T-helper 1 cell (primary cell): ENCODE measurements at regions not wholly inside any gene's neighbourhood (a gene's known extent, or its start where the extent isn't known, plus 50 kb on each side); places are given as distances from the start of the nearest gene placed in this dataset.
"Not testable (repeated sequence)": the region's sequence is repeated elsewhere in the genome, so short reads cannot be mapped to it uniquely, and the experiment has no call there.

Source experiments
- DNase-seq, 5 donors: peaks; one replicate each; pipeline ENCODE4 v3.0.0-alpha.2; 2012 to 2020

DNA sequence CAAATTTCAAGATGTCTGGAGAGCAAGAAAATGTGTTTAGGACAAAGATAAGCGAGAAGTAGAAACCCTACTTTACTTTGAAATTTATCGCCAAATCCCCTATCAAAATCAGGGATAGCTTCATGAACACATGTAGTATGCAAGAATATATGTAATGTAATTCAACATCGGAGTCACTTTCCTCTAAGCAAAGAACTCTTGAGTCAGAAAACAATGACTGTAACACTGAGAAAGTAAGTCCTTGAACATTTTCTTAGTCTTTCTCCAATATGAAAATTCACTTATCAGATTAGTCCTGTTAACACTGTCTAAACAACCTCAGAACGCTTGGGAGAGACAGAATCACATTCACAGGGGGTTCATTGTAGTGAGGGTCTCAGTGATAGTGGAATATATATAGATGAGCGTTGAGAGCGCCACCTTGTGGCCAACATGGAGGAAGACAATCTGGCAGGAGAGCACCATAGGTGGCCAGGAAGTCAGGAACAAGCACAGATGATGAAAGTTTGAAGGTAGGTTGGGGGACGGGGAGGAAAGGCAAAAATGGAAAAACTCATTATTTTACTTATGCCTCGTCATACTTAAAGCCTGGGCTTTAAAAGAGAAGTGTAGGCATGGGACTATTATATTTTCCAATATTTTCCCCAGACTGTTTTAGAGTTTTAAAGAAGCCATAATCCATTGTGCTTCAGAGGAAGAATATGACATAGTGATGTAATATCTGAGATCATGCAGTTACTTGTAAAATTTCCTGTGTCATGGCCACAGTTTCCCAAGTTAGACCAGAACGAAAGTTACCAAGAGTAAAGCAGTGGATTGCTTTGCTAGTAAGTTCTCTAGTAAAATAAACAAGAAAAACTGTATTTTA lies 115.5 kb upstream of the GNAI1 start:
- peak in 1 of 5 donors; percentile 35 for DNase-seq

DNA sequence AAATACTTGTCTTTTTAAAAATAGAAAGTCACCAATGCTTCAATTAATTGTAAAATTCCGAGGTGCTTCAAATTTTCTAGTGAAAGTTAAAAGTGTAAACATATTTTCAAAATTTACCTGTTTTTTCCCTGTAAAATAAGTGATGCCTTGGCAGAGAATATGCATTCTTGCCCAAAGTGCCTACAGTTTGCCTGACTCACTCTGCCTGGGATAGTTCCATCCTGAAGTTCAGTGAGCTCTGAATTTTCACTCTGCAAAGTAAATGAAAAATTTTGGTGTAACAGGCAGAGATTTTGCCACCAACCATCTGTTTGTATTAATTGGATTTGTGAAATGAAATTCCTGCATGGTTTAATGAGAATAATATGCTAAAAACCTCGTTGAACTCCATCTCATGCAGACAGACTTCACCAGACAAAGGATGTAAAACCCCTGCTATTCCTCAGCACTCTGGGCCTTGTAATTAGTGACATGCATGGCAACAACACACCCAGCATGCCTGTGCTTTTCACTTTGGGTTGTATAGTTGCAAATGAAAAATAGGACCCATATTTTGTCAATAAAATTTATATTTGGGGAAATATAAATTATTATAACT lies 117.4 kb upstream of the GNAI1 start:
- no peak for DNase-seq

DNA sequence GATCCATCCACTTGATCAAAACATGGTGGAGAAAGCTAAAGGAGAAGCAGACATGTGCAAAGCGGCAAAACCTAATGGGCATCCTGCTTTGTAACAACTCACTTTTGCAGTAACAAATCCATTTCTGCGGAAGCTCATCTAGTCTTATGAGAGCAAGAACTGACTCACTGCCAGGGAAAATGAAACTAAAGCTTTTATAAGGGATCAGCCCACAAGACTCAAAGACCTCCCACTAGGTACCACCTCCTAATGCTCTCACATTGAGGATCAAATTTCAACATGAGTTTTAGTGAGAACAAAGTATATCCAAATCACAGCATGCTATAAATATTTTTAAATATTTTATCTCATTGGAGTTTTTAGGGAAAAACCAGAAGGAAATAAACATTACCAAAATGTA lies 120.1 kb upstream of the GNAI1 start:
- no peak for DNase-seq

DNA sequence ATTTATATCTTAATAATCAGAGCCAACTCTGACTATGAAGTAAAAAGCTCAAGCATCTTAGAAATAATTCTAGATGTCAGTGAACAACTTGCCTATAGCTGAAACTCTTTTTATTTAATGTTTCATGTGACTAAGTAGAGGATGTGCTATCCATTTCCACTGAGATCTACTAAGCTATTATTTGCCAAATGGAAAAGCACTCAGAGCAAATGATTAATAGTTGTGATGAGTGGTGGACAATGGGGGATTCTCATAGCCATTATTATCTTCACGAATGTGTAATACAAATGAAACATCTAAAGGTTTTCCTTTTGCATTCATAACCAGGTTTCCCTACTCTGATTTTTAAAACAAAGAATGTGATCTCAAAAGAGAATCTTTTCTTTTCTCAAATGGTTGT lies 126.6 kb upstream of the GNAI1 start:
- no peak for DNase-seq

DNA sequence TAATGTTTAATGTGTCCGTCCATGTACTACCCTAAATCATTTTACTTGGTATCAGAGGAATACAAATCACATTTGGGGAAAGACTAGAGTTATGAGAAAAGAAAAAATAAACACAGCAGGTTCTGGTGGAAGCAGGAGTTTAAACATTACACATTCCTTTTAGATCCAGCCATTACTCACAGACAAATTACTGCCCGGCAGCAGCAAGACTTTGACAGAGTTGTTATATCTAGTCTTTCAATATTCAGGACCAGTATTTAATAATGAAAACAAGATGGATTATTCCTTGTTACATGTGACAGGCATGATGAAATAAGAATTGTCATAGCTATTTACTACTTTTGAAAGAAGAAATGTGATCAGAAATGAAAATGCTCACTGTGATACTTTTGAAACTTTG lies 131.8 kb upstream of the GNAI1 start:
- DNase-seq: no peak

DNA sequence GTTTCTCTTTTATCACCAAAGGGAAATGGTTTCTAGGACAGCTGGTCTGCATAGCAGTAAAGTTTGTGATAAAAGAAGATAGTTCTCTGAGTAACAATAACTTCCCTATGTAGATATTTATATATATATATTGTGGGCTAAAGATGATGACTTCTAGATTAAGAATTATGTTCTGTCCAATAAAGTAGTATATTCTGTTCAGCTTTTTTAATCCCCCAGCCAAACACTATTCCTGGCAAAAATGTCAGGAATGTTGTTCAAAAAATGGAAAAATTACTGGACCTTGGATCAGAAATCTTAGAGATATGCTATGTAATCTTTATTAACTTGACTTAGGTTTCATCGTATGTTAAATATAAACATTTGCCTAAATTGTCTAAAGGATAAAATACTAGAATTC lies 136.3 kb upstream of the GNAI1 start:
- DNase-seq: no peak

DNA sequence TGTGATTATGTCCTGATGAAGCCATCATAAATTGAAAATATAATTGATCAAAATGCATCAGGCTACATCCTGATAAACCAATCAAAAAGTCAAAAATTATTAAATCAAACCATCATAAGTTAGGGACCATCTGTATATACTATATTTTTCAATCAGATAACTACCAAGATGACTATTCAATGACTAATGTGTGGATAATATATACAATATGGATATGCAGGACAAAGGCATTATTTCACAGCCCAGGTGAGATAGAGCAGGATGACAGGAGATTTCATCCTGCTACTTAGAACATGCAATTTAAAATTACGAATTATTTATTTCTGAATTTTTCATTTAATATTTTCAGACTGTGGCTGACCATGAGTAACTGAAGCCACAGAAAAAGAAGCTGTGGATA lies 137.3 kb upstream of the GNAI1 start:
- no peak for DNase-seq

DNA sequence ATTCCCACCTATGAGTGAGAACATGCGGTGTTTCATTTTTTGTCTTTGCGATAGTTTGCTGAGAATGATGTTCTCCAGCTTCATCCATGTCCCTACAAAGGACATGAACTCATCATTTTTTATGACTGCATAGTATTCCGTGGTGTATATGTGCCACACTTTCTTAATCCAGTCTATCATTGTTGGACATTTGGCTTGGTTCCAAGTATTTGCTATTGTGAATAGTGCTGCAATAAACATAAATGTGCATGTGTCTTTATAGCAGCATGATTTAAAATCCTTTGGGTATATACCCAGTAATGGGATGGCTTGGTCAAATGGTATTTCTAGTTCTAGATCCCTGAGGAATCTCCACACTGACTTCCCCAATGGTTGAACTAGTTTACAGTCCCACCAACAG lies 138.9 kb upstream of the GNAI1 start:
- not testable (repeated sequence) for DNase-seq

DNA sequence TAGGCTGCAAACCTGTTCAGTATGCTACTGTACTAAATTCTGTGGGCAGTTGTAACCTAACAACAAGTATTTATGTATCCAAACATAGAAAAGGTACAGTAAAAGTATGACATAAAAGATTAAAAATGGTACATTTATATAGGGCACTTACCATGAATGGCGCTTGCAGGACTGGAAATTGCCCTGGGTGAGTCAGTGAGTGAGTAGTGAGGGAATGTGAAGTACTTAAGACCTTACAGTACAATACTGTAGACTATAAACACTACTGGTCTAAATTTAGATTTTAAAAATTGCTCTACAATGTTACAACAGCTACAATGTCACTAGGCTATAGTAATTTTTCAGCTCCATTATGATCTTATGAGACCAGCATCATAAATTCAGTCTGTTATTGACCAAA lies 146.0 kb upstream of the GNAI1 start:
- no peak for DNase-seq

DNA sequence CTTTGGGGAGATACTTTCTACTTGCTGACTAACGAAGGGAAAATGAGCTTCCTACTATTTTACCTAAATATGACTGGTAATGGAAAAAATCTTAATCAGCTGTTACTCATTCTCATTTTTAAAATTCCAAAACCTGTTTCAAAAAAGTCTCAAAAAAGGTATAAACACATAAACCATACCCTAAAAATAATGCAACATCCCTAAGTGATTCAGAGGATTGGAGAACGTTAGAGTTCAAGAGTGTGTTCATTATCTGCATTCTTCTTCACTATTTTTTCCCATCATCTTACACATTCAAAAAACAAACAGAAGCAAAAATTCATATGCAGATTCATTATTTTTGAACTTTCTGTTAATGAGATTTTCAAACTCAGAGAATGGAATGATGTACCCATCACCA lies 150.4 kb upstream of the GNAI1 start:
- DNase-seq: no peak

DNA sequence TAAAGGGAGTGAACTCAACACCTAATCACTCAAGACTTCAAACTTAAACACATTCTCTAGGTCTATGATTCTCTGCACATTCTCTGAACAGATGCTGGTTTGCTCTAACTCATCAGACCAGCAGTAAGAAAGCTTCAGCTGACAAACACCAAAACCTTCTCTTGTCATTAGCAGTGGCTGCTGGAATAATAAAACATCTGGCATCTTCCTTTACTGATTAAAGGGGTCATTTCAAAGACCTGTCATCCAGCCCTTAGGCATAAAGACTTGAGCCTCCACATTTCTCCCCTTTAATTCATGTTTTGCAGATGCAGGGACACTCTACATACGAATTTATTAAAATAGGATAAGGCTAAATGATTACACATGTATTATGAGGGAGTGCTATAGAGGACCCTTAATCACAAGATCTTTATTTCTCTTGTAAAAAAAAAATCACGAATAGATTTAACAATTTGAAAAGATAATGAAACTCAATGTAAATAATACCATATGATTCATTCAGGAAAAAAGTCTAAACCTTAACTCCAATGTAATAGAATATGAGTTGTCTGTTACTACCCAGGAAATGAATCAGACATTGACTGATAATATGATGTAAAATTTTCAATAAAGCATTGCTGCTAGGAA lies 152.4 kb upstream of the GNAI1 start:
- no peak for DNase-seq

DNA sequence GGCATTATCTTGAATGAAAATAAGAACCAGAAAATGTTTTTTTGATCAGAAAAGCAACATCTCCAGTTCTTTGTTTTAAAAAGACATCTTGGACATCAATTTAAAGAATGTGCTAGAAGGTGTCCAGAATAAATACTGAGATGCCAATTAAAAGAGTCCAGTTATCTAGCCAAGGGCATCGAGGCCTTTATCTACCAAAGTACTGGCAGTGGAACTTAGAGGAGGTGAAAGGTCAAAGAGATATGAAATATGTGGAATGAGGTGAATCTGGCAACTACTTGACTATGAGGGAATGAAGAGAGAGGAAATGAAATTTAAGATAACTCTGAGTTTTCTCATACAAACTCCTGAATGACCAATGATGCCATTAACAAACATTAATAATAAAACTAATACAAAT lies 154.3 kb upstream of the GNAI1 start:
- no peak for DNase-seq

DNA sequence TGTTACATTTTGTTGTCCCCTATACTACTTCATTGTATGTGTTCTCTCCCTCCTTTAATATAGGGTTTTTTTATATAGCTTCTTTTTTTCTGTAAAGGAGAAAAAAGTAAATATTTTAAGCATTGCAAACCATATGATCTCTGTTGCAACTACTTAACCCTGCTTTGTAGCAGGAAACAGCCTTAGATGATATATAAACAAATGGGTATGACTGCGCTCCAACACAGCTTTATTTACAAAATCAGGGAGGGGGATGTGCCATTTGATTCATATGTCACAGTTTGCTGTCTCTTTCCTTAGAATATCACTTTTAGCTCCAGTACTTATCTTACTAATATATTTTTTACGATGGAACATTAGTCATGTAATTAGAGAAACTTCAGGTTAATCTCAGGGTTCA lies 155.2 kb upstream of the GNAI1 start:
- no peak for DNase-seq

DNA sequence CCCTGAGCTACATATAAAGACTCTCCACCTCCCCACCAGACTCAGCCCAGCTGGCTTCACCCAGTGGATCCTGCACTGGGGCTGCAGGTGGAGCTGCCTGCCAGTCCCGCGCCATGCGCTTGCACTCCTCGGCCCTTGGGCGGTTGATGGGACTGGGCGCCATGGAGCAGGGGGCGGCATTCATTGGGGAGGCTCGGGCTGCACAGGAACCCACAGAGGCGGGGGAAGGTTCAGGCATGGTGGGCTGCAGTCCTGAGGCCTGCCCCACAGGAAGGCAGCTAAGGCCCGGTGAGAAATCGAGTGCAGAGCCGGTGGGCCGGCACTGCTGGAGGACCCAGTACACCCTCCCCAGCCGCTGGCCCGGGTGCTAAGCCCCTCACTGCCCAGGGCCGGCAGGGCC lies 157.2 kb upstream of the GNAI1 start:
- no peak for DNase-seq

DNA sequence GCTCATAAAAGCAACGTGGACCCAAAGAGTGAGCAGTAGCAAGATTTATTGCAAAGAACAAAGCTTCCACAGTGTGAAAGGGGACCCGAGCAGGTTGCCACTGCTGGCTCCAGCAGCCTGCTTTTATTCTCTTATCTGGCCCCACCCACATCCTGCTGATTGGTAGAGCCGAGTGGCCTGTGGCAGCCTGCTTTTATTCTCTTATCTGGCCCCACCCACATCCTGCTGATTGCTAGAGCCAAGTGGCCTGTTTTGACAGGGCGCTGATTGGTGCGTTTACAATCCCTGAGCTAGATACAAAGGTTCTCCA lies 158.0 kb upstream of the GNAI1 start:
- not testable (repeated sequence) for DNase-seq

DNA sequence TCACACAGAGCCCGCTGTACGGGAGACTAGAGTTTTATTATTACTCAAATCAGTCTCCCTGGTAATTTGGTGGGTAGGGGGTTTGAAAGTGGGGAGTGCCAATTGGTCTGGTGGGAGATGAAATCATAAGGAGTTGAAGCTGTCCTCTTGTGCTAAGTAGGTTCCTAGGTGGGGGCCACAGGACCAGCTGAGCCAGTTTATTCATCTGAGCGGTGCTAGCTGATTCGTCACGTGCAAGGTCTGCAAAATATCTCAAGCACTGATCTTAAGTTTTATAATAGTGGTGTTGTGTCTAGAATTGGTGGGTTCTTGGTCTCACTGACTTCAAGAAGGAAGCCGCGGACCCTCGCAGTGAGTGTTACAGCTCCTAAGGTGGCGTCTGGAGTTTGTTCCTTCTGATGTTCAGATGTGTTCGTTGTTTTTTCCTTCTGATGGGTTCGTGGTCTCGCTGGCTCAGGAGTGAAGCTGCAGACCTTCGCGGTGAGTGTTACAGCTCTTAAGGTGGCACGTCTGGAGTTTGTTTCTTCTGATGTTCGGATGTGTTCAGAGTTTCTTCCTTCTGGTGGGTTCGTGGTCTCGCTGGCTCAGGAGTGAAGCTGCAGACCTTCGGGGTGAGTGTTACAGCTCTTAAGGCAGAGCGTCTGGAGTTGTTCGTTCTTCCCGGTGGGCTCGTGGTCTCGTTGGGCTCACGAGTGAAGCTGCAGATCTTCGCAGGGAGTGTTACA lies 158.5 kb upstream of the GNAI1 start:
- DNase-seq: not testable (repeated sequence)

DNA sequence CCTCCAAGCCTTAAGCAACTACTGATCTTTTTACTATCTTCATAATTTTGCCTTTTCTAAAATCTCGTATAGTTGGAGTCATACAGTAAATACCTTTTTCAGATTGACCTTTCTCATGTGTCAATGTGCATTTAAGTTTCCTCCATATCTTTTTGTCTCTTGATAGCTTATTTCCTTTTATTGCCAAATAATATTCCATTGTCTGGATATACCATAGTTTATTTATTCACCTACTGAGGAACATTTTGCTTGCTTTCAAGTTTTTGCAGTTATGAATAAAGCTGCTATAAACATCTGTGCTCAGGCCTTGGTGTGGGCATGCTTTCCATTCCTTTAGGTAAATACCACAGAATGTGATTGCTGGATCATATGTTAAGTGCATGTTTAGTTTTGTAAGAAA lies 161.2 kb upstream of the GNAI1 start:
- DNase-seq: no peak

DNA sequence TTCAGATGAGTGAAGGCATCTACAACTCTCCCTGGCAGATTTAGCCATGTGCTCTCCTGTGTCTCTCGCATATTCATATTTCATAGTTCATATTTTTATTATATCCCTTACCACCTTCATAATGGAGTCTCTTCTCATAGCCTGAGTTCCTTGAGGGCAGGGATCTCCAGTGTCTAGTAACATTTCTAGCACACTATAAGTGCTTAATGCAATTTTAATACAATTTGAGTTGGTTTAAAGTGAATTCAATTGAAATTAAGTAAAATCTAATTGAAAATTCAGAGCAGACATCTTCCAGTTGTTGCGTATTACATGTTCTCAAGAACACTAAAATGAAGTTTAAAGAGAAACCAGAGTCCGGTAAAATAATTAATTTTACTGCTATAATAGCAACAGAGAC lies 163.6 kb upstream of the GNAI1 start:
- no peak for DNase-seq

DNA sequence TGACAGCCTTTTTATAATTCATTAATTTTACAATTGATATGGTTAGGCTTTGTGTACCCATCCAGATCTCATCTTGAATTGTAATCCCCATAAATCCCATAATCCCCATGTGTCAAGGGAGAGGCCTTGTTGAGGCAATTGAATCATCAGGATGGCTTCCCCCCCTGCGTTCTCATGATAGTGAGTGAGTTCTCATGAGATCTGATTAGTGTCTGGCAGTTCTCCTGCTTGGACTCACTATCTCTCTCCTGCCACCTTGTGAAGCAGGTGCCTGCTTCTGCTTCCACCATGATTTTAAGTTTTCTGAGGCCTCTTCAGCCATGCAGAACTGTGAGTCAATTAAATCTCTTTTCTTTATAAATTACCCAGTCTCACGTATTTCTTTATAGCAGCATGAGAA lies 165.7 kb upstream of the GNAI1 start:
- DNase-seq: no peak

DNA sequence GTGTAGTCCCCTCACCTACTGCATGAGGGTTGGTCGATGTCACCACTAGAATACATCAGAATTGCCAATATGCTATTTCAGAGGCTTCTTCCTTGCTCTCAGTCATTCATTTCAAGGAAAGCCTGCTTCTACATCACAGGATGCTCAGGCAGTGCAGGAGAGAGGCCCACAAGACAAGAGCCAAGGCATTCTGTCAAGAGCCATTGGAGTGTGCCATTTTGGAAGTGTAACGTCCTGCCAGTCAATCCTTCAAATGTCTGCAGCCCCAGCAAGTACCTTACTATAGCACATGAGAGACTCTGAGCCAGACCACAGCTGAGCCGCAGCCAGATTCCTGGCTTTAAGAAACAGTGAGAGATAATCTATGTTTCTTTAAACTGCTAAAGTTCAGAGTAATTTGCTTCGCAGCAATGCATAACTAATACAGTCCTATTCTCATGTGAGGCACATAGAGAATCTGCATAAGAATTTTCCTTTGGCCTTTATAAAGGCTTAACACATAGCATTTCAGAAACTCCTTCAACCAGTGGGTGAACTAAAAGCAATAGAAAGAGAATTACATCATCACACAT lies 166.5 kb upstream of the GNAI1 start:
- DNase-seq: no peak

DNA sequence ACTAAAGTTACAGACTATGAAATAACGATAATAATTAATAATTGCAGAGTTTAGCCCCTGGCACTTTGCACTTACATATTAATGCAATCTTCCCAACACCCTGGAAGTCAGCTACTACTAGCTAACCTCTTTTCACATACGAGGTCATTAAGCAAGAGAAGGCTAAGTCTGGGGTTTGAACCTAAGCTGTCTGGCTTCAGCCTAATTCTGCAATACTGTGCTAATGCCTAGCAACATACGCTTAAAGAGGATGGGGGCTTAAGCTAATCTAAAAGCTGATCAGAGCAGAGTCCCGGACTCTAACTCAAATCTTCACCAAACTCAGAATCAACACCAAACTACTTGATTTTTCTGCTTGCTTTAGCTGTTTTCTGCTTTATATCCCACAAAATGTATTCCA lies 168.7 kb upstream of the GNAI1 start:
- no peak for DNase-seq

DNA sequence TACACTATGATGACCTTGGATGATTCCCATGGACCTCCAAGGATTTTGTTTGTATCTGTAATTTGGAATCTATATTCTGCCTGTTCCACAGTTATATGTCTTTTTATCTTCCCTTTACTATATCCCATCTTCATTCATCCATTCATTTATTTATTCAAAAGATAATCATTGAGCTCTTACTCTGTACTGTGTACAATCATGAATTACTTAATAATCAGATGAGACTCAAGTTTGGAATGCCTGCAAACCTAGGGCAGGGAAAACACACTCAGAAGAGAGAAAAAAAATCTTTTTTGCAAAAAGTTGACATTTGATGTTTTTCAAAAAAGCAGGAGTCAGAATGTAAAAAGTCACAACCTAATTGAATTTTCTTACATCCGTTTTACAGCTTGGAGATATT lies 170.2 kb upstream of the GNAI1 start:
- no peak for DNase-seq

DNA sequence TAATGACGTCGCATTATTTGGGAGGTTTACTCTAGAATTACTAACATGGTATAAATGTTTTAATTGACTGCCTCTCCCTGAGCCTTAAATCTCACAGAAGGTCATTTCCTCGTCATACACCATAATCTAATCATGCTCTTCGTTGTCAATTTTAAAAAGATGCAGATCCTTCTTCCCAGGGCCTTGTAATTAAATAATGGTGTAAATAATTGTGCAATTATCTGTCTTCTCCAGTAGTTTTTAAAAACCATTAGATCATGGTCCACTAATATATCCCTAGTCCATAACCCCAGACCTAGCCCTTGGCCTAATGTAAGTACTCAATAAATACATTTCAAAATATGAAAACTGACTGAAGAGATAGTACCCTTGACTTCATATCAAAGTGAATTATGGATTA lies 181.5 kb upstream of the GNAI1 start:
- no peak for DNase-seq
